CD14-positive monocyte (primary cell): ENCODE measurements at regions not wholly inside any gene's neighbourhood (a gene's known extent, or its start where the extent isn't known, plus 50 kb on each side); places are given as distances from the start of the nearest gene placed in this dataset.
"Not testable (repeated sequence)": the region's sequence is repeated elsewhere in the genome, so short reads cannot be mapped to it uniquely, and the experiment has no call there.

Source experiments
- DNase-seq, 3 donors: peaks; one replicate each; pipeline ENCODE4 v3.0.0-alpha.2; 2011 to 2022
- H2AFZ ChIP-seq: 2 replicates; pipeline ENCODE4 v1.6.0; 2012; ENCODE audit warnings: mild to moderate bottlenecking, low read depth, low read length, inconsistent platforms; ENCODE audit not compliant: insufficient read depth, poor library complexity, severe bottlenecking
- H3K27ac ChIP-seq, 2 donors: 1 replicate in 1 of 2; 2 replicates in 1 of 2; pipeline ENCODE4 v1.5.1; 2012 to 2013; ENCODE audit warnings: low read length in 2 of 2, control low read depth in 1 of 2, inconsistent platforms in 1 of 2, low read depth in 1 of 2, mild to moderate bottlenecking in 1 of 2
- H3K27me3 ChIP-seq, 2 donors: one replicate each; pipeline versions ENCODE4 v1.6.0 to v1.6.1; 2011 to 2013; ENCODE audit warnings: low read length in 2 of 2; ENCODE audit not compliant: control insufficient read depth in 2 of 2, insufficient read depth in 2 of 2
- H3K36me3 ChIP-seq, 2 donors: replicated peaks in 1 of 2; 1 replicate in 1 of 2; 2 replicates in 1 of 2; pipeline versions ENCODE4 v1.5.1 to v1.6.1; 2012 to 2013; ENCODE audit warnings: low read length in 2 of 2, control low read depth in 1 of 2, inconsistent platforms in 1 of 2, mild to moderate bottlenecking in 1 of 2; ENCODE audit not compliant: insufficient read depth in 2 of 2, control insufficient read depth in 1 of 2
- H3K4me1 ChIP-seq, 2 donors: 1 replicate in 1 of 2; 2 replicates in 1 of 2; pipeline versions ENCODE4 v1.5.1 to v1.6.1; 2012 to 2013; ENCODE audit warnings: low read length in 2 of 2, control low read depth in 1 of 2, inconsistent platforms in 1 of 2, mild to moderate bottlenecking in 1 of 2, moderate library complexity in 1 of 2; ENCODE audit not compliant: insufficient read depth in 2 of 2, control insufficient read depth in 1 of 2
- H3K4me2 ChIP-seq: replicated peaks from 2 replicates; pipeline ENCODE3; 2012; ENCODE audit warnings: low read length, moderate library complexity, mild to moderate bottlenecking; ENCODE audit not compliant: poor library complexity, severe bottlenecking; ENCODE audit errors: extremely low read depth
- H3K4me3 ChIP-seq, 3 experiments: fragments of 200-600 bp in 1 of 3; sonication (generic) in 1 of 3; replicated peaks in 1 of 3; 1 replicate in 2 of 3; 2 replicates in 1 of 3; pipeline ENCODE4 v1.5.1; 2011 to 2013; ENCODE audit warnings: low read length in 3 of 3, mild to moderate bottlenecking in 3 of 3, control low read depth in 2 of 3, low read depth in 2 of 3, inconsistent platforms in 1 of 3, moderate library complexity in 1 of 3
- H3K79me2 ChIP-seq: 2 replicates; pipeline ENCODE4 v1.6.0; 2012; ENCODE audit warnings: mild to moderate bottlenecking, control low read depth, inconsistent platforms, low read length, moderate library complexity; ENCODE audit not compliant: insufficient read depth
- H3K9ac ChIP-seq: 2 replicates; pipeline ENCODE4 v1.6.0; 2017; ENCODE audit warnings: low read length, mild to moderate bottlenecking; ENCODE audit not compliant: insufficient read depth, poor library complexity, severe bottlenecking
- H3K9me3 ChIP-seq, 2 donors: replicated peaks in 1 of 2; 1 replicate in 1 of 2; 2 replicates in 1 of 2; pipeline versions ENCODE4 v1.5.1 to v1.6.1; 2012 to 2013; ENCODE audit warnings: low read length in 2 of 2, control low read depth in 1 of 2; ENCODE audit not compliant: control insufficient read depth in 1 of 2, insufficient read depth in 1 of 2
- H4K20me1 ChIP-seq: 2 replicates; pipeline ENCODE4 v1.6.0; 2012; ENCODE audit warnings: mild to moderate bottlenecking, low read length, control low read depth, moderate library complexity; ENCODE audit not compliant: insufficient read depth
- H3K27ac Mint-ChIP-seq, 7 donors: one replicate each; pipeline ENCODE4 v1.8.0; 2020; ENCODE audit warnings: mild to moderate bottlenecking in 7 of 7, mixed read lengths in 7 of 7, moderate library complexity in 6 of 7, inconsistent platforms in 2 of 7
- H3K27me3 Mint-ChIP-seq, 3 donors: one replicate each; pipeline ENCODE4 v1.8.0; 2021 to 2022; ENCODE audit warnings: low read depth in 3 of 3, mild to moderate bottlenecking in 3 of 3, mixed read lengths in 3 of 3, moderate library complexity in 3 of 3, inconsistent platforms in 1 of 3
- H3K36me3 Mint-ChIP-seq, 2 donors: one replicate each; pipeline ENCODE4 v1.8.0; 2020; ENCODE audit warnings: mixed read lengths in 2 of 2, inconsistent platforms in 1 of 2, mild to moderate bottlenecking in 1 of 2
- H3K4me1 Mint-ChIP-seq: one replicate; pipeline ENCODE4 v1.8.0; 2020; ENCODE audit warnings: mild to moderate bottlenecking, mixed read lengths
- H3K4me3 Mint-ChIP-seq, 2 donors: one replicate each; pipeline ENCODE4 v1.8.0; 2020; ENCODE audit warnings: mild to moderate bottlenecking in 2 of 2, mixed read lengths in 2 of 2, moderate library complexity in 1 of 2
- H3K9me3 Mint-ChIP-seq, 7 donors: one replicate each; pipeline ENCODE4 v1.8.0; 2020 to 2022; ENCODE audit warnings: mixed read lengths in 7 of 7, mild to moderate bottlenecking in 6 of 7, moderate library complexity in 6 of 7, inconsistent platforms in 2 of 7
- WGBS: methylation state at CpG from one replicate; pipeline ENCODE4 v1.1.5; 2013; ENCODE audit warnings: missing lambda C conversion rate; ENCODE audit not compliant: insufficient coverage; 5-methylcytosine and 5-hydroxymethylcytosine counted together
- intact Hi-C, 2 donors: fragments of 100-400 bp; cut with micrococcal nuclease; formaldehyde crosslinking; loops; one replicate each; pipeline versions ENCODE4 v1.15.0 to v1.15.1; 2023
- TF ChIP-seq, protein P1 (sequence below): fragments of 200-600 bp; IDR thresholded peaks from one replicate; pipeline ENCODE4 v1.8.0; 2022; ENCODE audit warnings: antibody characterized with exemption, mild to moderate bottlenecking

DNA sequence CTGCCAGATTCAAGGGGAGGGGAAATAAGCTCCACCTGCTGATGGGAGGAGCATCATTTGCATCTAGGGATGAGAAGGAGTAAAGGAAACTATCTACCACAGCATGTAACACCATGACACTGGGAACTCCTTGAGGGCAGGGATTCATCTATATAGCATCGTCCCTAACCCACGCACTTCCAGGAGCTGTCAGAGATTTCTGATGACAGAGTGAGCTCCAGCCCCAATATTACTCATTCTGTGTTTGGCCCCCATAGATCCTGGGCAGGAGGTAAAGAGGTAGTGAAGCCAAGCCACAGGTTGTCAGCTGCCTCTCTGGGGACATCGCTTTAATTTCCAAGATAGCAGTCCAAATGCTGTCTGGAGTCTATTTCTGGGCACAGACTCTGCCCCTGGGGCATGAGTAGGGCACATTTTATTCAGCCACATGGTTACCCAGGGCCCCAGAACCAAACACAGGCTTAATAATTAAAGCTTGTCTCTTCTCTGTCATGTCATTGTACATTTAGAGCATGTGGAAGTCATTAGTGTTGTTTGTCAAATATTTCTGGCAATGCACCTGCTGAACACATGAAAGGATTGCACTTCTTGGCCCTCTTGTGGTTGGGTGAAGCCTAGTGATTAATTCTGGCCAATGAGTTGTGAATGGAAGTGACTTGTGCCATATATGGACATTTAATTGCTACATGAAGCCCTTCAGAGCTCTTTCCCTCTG is 105.9 kb upstream of the POU3F1 start:
- no peak for DNase-seq

DNA sequence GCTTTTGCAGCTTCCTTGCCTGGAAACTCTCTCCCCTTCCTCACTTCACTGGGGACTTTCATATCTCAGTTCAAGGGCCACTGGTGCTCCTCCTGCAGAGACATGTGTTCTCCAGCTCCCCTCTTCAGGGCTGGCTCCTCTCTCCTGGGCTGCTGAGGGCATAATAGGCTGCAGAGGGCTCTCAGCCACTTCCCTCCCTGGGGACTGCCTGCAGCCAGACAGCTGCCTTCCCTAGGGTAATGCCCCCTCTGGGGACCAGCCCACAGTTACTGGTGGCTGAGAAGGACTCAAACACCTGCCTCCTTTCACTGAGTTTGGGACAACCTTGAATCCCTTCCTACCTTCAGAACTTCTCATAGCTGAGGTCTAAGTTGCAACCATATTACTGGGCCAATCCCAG is 104.8 kb upstream of the POU3F1 start:
- Histone ChIP-seq H3K27ac (no peak overlapping the region), H3K79me2 (no peaks in the 10 kb centered on the region), H2AFZ (no peak overlapping the region), H3K27me3 (peaks cover 0 to 2% of the 10 kb centered on the region in 2 donors), H3K4me1 (no peaks in the 10 kb centered on the region), H3K4me2 (no peak overlapping the region), H3K9me3 (peaks cover 5 to 14% of the 10 kb centered on the region in 2 donors), H3K36me3 (no peaks in the 10 kb centered on the region), H4K20me1 (no peaks in the 10 kb centered on the region), H3K9ac (no peak overlapping the region), H3K4me3 (no peak overlapping the region)
- H3K36me3 Mint-ChIP-seq = no peaks in the 10 kb centered on the region
- DNase-seq = no peak
- no peaks in the 10 kb centered on the region for H3K4me1 Mint-ChIP-seq
- H3K27ac Mint-ChIP-seq = no peak overlapping the region
- intact Hi-C loops = no loop called here
- H3K9me3 Mint-ChIP-seq = peaks cover 2 to 31% (median 15%) of the 10 kb centered on the region in 7 donors
- no peak overlapping the region for H3K4me3 Mint-ChIP-seq
- TF ChIP-seq, protein P1, sequence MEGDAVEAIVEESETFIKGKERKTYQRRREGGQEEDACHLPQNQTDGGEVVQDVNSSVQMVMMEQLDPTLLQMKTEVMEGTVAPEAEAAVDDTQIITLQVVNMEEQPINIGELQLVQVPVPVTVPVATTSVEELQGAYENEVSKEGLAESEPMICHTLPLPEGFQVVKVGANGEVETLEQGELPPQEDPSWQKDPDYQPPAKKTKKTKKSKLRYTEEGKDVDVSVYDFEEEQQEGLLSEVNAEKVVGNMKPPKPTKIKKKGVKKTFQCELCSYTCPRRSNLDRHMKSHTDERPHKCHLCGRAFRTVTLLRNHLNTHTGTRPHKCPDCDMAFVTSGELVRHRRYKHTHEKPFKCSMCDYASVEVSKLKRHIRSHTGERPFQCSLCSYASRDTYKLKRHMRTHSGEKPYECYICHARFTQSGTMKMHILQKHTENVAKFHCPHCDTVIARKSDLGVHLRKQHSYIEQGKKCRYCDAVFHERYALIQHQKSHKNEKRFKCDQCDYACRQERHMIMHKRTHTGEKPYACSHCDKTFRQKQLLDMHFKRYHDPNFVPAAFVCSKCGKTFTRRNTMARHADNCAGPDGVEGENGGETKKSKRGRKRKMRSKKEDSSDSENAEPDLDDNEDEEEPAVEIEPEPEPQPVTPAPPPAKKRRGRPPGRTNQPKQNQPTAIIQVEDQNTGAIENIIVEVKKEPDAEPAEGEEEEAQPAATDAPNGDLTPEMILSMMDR = no peak
- H3K27me3 Mint-ChIP-seq = peaks cover 4 to 5% (median 5%) of the 10 kb centered on the region in 3 donors

More for the DNA sequence above, 105.9 kb upstream of the POU3F1 start:
- no peaks in the 10 kb centered on the region for H3K4me1 Mint-ChIP-seq
- Histone ChIP-seq H3K9me3 (peaks cover 5 to 12% of the 10 kb centered on the region in 2 donors), H3K27ac (no peak overlapping the region), H3K4me2 (no peak overlapping the region), H2AFZ (no peak overlapping the region), H3K4me1 (no peaks in the 10 kb centered on the region), H3K36me3 (no peaks in the 10 kb centered on the region), H3K27me3 (peaks cover 0 to 2% of the 10 kb centered on the region in 2 donors), H3K79me2 (no peaks in the 10 kb centered on the region), H3K9ac (no peak overlapping the region), H3K4me3 (no peak overlapping the region), H4K20me1 (no peaks in the 10 kb centered on the region)
- no peak overlapping the region for H3K27ac Mint-ChIP-seq
- TF ChIP-seq, protein P1 = no peak
- intact Hi-C loops = no loop called here
- H3K4me3 Mint-ChIP-seq = no peak overlapping the region
- peaks cover 4 to 5% (median 5%) of the 10 kb centered on the region in 3 donors for H3K27me3 Mint-ChIP-seq
- 100% methylated on average over 3 of the region's 3 CpGs for WGBS
- no peaks in the 10 kb centered on the region for H3K36me3 Mint-ChIP-seq
- H3K9me3 Mint-ChIP-seq = peaks cover 2 to 27% (median 12%) of the 10 kb centered on the region in 7 donors

DNA sequence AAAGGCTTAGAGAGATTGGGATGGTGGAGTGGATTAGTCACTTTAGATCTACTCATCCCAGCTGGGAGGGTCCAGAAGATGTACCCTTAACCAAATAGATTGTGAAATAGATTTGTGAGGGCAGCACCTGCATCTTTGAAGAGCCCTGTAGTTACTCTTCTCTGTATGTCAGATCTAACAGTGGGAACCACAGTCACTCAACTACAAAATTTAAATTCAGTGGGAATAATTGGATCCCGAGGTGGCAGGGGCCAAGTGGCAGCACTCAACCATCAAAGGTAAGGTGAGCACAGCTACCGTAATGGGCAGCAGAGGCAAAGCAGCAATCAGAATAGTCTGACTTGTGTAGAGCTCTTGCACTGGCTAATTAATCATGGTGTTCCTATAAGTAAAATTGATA is 99.5 kb upstream of the POU3F1 start:
- H3K27ac Mint-ChIP-seq, H3K4me1 ChIP-seq, H3K4me2 ChIP-seq, H3K9me3 ChIP-seq, H3K4me3 Mint-ChIP-seq, H3K4me1 Mint-ChIP-seq, H3K4me3 ChIP-seq, H3K9ac ChIP-seq, H2AFZ ChIP-seq, H4K20me1 ChIP-seq, H3K79me2 ChIP-seq, DNase-seq, H3K36me3 Mint-ChIP-seq, H3K27ac ChIP-seq, H3K36me3 ChIP-seq, intact Hi-C loops: not testable (repeated sequence)
- Mint-ChIP-seq H3K9me3 (peaks cover 4 to 20% (median 17%) of the 10 kb centered on the region in 7 donors), H3K27me3 (peaks cover 9 to 22% (median 13%) of the 10 kb centered on the region in 3 donors)
- WGBS = no CpG with 5 or more reads among the region's 2 CpGs
- H3K27me3 ChIP-seq = peaks cover 8 to 11% of the 10 kb centered on the region in 2 donors
